ENCODE measurements at regions not wholly inside any gene's neighbourhood (a gene's known extent, or its start where the extent isn't known, plus 50 kb on each side); places are given as distances from the start of the nearest gene placed in this dataset.

DNA sequence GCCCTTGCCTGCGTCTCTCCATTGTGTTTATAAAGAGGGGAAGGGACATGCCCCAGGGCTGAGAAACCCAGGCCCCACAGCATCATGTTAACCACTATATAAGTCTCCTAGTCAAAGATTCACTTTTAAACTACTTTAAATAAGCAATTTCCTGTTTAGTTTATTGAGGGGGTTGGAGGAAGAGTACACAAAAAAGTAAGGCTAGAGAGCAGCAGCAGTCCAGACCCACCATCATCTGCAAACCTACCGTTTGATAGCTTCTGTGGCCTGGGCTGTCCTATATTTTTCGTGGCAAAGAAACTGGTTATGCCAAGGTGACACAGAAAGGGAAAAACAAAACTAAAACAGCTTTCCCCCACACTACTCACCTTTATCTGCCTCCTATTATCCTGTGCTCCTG, 646.1 kb downstream of the IRS1 start:
- no peak for DNase-seq

DNA sequence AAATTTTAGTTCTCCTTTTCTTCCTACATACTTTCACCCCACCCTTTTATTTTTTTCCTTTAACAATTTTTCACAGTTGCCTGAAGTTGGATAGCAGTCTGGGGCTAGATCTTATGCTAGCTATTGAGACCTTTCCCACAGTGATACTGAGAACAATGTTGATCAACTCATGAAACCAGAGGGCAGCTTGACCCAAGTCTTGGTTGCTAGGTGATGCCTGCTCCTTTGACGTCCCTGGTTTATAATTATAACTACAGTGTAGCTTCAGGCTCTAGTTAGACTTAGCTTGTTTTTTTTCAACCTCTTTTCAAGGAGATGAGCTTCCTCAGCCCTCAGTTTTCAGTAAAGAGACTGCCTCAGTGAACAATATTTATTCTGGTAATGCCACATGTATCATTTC, 648.5 kb downstream of the IRS1 start:
- DNase-seq, result no peak

DNA sequence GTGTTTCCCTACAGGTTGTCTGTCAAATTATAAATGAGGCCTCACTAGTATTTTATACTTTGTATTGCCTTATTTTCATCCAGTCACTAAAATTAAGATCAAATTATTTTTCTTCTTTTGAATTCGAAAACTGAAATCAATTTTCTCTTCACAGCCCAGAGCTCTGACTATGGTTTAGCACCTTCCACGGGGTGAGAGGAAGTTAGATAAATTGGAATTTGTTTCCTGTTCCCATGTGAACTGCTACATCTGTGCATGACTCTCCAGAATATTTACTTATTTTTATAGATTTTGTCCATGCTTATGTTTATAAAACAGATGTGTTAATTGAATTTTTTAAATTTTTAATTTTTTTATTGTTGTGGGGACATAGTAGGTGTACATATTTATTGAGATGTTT, 656.5 kb downstream of the IRS1 start:
- DNase-seq, result no peak

DNA sequence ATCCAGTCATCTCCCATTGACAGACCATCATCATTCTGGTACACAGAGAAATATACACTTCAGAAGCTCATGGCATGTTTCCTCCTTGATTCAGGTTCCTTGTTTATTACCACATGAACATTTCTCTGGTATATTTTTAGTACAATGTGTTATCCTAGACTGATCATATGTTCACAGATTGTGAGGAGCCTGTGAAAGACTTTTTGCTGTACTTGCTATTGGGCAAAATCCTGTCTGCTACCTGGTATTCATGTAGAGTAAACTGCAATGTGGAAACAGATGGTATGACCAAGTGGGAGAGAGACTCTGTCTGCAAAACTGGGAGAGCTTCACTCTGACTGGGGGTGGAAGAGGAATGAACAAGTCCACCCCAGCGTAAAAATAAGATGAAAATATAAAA, 657.2 kb downstream of the IRS1 start:
- DNase-seq, result no peak

DNA sequence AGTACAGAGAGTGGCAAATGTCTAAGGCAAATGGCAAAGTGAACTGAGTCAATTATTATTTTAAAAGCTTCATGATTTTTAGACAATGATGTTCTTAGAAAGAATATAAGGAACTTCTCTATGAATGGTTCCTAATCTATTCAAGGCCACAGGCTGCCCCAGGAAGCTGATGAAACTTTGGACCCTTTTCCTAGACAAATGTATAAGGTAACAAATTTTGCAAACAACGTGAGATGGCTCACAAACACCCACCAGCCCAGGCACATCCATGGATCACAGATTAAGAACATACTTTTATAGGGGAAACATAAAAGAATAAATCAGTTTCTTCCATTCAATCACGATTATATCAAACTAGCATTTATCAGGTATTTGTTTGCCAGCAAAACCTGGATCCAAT, 659.0 kb downstream of the IRS1 start:
- DNase-seq, result no peak

DNA sequence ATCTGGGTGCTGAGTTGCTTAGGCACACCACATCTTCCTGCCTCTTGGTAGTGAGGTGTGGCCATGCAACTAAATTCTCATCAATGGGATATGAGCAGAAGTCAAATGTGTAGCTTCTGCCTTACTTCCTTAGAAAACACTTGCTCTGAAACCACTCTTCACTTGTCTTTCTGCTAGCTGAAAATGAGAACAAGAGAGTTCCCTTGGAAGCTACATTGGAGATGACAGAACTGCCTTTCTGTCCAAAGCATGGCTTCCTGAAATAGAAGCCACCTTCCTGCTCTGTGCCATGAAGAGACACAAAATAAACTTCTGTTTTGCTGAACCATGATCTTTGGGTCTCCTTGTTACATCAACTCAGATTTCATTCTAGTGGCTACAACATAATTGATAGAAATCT, 659.9 kb downstream of the IRS1 start:
- no peak for DNase-seq

DNA sequence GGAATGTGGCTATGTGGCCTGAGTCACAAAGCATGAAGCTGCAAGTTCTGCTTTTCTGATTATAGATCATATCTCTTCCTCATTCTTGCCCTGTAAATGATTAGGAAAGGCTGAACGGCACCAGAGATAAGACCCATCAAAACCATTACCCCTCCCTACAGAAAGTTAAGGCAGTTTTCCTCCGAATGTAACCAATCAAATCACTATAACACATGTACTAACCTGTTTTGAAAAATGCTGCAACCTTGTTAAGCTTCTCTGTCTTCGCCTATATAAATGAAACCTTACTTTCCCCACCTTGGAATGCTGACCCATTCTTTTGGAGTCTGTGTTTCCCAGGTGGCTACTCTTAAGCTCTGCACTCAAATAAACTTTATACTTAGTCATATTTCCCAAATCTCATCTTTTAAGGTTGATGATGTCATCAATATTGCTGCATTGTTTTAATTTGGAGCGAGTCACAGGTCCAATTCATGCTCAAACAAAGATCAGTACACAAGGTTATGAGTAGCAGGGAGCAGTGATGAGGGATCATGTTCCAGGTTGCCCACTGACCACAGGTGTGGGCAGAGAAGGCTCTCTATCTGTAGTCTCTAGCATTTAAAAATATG, 662.3 kb downstream of the IRS1 start:
- DNase-seq, result peak; percentile 34

DNA sequence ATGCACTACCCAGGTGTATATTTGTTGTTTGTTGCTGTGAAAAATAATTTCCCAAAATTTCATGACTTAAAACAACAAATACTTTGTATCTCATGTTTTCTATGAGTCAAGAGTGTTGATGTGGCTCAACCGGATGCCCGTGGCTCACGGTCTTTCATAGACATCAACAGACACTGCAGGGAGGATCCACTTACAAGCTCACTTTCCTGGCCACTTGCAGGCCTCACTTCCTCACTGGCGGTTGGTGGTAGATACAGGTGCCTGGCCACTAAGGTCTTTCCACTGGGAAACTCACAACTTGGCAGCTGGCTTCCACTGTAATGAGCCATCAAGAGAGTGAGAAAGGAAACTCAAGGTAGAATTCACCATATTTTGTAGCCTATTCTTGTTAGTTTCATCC, 662.9 kb downstream of the IRS1 start:
- no peak for DNase-seq

DNA sequence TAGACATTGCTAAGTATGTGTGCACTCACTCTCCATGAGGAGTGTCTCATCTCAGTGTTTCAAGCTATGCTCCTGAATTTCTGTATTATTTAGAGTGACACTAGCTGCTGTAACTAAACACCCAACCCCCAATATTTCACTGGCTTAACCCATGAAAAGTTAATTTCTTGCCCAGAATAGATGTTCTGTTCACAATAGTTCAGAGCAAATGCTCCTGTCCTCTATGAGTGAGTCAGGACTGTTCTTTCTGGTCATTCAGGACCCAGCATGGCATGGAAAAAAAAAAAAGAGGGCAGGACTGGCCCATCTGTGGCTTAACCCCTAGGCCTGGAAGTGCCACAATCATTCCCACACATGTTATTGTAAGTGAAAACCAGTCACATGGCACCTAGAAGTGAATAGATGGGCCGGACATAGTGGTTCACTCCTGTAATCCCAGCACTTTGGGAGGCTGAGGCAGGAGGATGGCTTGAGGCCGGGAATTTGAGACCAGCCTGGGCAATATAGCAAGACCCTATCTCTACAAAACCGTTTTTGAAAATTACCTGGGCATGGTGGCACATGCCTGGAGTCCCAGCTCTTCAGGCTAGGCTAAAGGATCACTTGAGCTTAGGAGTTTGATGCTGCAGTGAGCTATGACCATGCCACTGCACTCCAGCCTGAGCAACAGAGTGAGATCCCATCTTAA, 663.6 kb downstream of the IRS1 start:
- DNase-seq, result no peak

DNA sequence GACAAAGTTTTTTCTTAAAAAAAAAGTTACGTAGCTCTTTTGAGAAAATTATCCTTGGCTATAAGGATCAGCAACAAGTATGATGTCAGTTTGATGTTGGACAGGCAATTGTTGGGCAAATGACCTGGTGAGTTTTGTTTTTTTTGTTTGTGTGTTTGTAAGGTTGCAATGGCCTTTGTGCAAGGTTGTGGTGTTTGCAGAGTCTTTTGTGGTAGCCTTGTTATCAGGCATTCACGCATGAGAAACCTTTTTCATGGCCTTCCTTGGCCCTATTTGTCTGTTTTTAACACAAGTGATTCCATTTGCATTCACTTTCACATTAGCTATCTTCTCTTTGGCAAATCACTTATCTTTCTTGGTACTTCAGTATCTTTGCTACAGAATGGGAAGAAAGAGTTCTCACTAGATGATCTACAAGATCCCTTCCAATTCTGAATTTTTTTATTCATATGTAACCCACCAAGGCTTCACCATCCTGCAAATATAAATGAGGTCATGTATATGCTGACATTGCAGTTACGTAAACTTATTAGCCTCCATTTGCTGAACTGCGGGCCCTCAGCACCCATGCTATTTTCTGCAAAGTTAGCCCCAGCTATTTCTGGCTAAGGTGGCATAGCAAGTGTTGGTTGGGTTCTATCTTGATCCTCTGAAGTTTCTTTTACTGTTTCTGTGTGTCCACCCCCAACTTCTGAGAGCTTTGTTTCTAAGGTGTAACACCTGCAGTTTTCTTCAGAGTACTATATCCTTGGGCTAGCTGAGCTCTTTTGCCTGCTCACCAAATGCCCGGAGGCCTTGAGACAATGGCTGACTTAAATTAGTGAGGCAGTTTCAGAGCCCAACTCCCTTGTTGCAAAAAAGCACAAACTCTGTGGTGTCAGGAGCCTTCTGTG, 667.1 kb downstream of the IRS1 start:
- DNase-seq, result no peak

DNA sequence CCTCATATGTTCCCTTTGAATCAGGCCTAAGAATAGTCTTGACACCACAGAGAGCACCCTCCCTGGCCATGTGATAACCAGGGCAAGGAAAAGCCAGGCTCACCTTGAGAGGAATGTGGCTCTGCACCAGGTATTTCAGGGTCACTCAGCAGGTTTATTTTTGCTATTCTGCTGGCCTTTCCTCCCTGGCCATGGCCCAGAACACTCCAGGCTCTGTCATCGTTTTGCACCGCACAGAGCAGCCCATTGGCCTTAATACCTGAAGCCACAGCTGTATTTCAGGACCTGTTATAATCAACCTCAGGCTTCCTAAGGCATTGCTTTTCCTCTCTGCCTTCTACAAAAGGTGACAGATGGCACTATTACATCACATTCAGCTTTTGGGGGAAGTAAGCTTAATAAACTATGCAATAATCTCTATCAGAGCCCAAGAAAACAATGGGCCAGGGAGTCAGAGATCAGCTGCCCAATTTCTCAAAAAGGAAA, 668.3 kb downstream of the IRS1 start:
- no peak for DNase-seq

DNA sequence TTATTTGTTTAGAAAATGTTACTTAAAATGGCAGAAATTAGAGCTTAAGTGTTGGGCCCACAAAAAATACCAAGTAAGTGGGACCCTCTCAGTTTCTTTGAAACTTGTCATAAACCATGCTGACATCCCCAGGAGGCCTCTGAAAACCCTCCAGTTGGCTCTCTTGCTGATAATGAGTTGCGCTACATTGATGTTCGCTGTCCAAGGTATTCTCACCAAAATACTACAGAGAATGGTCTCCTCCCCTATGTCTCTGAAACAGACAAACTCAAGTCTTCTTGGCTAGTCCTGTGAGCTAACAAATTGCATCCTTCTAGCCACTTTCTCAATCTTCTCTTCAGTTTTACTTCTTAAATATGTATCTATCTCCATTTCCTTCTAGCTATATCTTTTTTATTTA, 669.4 kb downstream of the IRS1 start:
- no peak for DNase-seq

DNA sequence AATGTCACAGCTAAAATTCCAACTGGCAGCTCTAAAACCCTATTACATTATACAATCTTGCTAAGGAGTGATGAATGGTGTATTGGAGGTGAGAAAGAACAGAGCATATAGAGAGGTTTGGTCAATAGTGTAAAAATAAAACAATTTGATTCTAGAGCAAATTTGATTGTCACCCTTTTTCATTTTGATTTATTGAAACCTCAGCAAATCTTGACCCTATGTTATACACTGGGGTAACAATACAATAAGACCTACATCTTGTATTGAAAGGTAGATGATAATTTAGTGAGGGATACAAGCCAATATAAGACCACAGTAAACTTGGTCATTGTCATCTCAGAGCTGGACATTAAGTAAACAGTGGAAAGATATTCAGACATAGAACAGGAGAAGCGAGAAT, 671.9 kb downstream of the IRS1 start:
- no peak for DNase-seq

DNA sequence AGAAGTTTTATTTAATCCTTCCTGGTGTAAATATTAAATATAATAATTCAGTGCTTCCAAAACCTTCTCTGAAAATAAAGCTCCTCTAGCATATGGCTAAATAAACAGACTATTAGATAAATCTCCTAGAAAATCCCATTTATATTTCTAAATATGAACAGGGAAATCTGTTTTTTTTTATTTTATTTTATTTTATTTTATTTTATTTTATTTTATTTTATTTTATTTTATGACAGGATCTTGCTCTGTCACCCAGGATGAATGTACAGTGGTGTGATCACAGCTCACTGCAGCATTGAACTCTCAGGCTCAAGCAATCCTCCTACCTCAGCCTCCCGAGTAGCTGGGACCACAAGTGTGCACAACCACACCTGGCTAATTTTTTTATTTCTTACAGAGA, 673.5 kb downstream of the IRS1 start:
- DNase-seq, result no peak

DNA sequence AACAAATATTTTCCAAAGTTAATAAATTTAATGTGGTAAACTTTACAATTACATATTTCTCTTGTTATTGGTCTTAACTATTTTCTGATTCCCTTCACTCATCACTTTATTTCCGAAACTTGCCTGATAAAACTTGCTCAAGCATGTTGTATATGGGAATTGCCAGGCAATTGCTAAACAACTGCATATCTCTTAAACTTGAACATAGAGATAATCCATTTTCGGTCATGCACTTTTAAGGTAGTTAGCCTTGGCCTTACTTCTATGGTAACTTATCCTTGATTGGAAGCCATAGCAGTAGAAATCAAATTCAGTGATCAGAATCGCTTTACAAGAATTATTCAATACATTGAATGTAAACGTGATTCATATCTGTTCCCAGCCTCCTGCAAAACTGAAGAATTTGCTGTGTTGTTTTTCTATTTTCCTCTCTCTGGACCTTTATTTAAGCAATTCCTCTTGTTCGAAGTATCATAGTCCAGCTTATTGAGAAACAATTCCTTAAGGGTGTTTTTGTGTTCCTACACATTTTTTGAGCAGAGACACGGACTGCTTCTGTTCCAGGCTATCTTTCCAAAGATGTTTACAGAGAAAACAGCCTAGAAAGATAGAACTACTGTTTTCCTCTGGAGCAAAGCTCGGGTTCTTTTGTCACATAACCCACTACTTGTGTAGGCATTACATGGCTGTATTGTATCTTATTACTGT, 674.3 kb downstream of the IRS1 start:
- DNase-seq, result no peak

DNA sequence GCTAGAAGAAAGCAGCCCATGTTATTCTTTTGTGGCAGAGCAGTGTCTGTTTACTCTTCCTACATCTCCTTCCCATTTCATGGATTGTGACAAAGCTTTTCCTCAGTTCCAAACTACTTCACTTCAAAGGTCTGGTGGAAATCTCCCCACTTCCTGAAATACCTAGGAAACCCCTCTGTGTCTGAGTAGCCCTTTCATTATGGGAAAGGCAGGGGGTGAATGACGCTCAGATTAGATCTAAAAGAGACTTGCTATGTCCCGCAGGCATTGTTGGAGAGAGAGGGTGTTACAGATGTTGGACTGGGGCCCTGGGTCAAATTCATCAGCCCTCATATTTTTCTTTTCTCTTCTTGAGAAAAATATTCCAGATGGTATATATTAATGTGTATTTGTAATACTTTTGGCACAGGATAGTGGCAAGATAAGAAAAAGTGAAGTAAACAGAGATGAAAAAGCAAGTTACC, 675.0 kb downstream of the IRS1 start:
- DNase-seq, result no peak

DNA sequence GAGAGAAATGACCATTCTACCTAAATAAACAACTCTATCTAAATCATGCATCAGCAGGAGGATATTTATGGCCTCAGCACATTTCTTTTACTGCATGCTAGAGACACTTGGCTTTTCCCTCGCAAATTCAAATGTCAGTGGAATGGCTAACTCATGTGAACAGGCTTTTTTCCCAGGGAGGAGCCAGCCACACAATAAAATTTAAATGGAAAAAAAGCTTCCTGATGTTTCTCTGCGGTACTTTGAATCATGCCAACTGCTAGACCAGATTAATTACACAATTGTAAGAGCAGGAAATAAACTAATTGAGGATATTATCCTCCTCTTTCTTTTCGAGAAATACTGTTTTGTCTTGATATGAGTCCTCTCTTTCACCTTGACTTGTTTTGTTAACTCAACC, 676.3 kb downstream of the IRS1 start:
- DNase-seq, result no peak

DNA sequence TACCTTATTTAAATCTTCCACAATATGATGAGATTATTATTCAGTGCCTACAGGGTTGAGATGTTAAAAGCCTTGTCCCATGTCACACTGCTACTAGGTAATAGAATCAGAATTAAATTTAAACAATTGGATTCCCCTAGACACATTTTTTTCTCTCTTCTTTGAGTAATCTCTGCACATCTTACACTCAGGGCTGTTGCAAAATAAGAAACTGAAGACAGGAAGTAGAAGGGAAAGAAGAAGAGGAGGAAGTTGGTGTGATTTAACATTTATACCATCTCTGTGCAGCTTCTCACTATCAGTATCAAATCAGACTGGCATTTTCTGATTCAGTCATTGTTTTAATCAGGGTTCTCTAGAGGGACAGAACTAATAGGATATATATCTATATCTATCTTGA, 677.6 kb downstream of the IRS1 start:
- DNase-seq, result no peak

DNA sequence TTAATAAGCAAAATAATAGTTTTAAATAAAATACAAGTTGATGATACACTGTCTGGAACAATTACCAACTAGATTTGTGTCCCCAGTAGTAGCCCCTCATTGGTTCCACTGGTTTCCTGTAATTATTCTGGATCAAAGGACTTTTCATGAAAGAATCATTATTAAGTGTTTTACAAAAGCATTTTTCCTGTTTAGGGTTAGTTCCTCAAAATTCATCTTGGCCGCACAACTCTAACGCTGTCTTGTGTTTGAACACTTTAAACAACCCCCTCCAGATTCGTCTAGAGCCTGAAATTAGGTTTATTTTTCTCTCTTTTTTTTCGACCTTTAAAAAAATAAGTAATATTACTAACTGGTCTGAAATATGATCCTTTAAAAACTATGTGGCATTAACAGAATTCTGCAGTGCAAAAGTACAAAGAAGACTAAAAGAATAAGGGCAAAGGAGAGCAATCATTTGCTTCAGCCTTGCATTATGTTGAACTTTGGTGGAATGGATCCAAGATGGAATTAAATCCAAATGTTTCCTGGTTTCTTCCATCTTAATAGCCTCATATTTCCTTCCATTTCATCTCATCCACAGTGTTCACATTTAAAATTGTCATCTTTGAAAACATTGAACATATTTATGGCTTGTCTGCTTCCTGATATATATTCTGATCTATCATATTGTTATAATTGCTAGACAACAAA, 678.4 kb downstream of the IRS1 start:
- DNase-seq, result no peak

DNA sequence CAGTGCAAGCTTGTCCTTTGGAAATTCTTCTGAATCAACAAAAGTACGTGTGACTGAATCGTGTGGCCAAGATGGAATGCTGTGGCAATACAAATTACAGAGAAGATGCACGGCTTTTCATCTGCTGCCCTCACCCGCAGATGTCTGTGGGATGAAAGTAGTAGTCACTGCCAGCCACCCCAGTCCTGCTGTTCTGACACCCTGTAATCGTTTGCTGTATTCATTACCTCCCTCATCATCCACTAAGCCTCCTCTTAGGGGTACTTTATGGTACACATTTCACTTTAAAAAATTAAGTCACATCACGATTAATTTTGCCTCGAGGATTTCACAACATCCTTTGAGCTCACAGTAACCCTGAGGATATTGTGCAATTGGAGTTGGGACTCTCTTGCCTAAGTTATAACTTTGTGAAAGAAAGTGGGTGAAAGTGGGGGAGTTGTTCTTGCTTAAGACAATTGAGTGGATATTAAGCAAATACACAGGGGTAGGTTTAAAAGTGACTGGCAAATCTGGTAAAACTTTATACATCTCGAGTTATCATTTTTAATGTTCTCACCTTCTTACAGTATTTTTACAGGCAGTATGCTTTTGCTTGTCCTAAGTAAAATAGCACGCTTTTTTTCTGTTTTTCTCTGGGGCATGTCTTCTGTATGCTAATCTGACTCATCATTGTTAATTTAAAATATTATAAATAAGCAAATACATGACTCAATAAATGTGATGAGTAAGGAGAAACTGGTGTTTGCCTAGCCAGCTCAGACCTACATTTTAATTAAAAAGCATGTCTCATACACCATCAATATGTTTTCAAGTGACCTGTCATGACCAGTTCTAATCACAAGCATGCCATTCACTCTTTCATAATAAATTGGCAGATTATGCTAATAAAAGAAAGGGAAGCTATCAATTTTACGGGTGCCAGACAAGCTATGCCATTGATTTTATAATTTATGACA, 680.9 kb downstream of the IRS1 start:
- peak; percentile 54 for DNase-seq

DNA sequence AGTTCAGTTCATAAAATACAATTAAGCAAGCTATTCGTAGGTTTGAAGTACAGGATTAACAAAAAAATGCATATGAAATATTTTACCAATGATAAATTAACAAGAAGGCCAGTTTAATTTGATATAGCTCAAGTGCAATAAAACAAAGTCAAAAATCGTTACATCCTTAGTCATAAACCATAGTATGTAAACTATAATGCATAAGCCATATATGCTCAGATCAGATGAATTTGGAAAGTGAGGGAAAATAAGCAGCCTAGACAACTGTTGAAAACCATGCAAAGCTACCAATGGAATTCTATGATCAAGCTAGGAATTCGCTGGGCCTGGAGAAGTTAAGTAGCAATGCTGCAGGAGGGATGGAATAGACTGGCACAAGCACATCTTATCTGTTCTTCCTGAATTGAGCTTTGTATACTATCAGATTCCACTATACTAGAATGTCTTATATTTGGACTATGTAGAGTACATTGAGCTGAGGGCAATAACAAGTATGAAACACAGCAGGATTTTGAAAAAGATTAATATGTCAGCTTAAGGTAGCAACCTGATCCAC, 682.0 kb downstream of the IRS1 start:
- no peak for DNase-seq
